OCI-LY3 (cell line): ENCODE measurements at regions not wholly inside any gene's neighbourhood (a gene's known extent, or its start where the extent isn't known, plus 50 kb on each side); places are given as distances from the start of the nearest gene placed in this dataset.

Experiments used
- CTCF ChIP-seq: fragments of 200-600, 300-600 bp; sonication (generic); IDR thresholded peaks from 2 replicates; pipeline ENCODE4 v1.5.1; 2014; ENCODE audit warnings: antibody characterized with exemption, low read length, low read depth
- EZH2phosphoT487 ChIP-seq: fragments of 200-600 bp; shearing (Covaris generic); IDR thresholded peaks from 2 replicates; pipeline ENCODE4 v1.6.1; 2018; ENCODE audit warnings: antibody characterized with exemption, mixed run types, low read depth

- TF ChIP-seq CTCF (no peak), EZH2phosphoT487 (no peak)
These were observed 729.7 kb downstream of the BCL11B start for GRCh38 chr14:98542316-98542715.
